Peyer's patch (tissue), 4 donors: ENCODE measurements at regions not wholly inside any gene's neighbourhood (a gene's known extent, or its start where the extent isn't known, plus 50 kb on each side); places are given as distances from the start of the nearest gene placed in this dataset.

Experiments used
- DNase-seq, 3 donors: peaks; one replicate each; pipeline ENCODE4 v3.0.0-alpha.2; 2017 to 2019
- H3K27ac ChIP-seq, 4 donors: fragments of 200-600 bp; sonication (generic); one replicate each; pipeline ENCODE4 v1.5.1; 2016 to 2019
- H3K27me3 ChIP-seq, 2 donors: fragments of 200-600 bp; sonication (generic); one replicate each; pipeline ENCODE4 v1.5.1; 2019
- H3K36me3 ChIP-seq, 3 donors: fragments of 200-600 bp; sonication (generic); one replicate each; pipeline ENCODE4 v1.5.1; 2016 to 2019
- H3K4me1 ChIP-seq, 4 donors: fragments of 200-600 bp; sonication (generic); one replicate each; pipeline ENCODE4 v1.5.1; 2016 to 2019
- H3K4me3 ChIP-seq, 4 donors: fragments of 200-600 bp; sonication (generic); 1 replicate in 3 of 4; 2 replicates in 1 of 4; pipeline ENCODE4 v1.5.1; 2016 to 2019; ENCODE audit warnings: mild to moderate bottlenecking in 1 of 4
- H3K9me3 ChIP-seq, 4 donors: fragments of 200-600 bp; sonication (generic); one replicate each; pipeline ENCODE4 v1.5.1; 2016 to 2019; ENCODE audit warnings: mild to moderate bottlenecking in 1 of 4
- POLR2A ChIP-seq, 2 donors: fragments of 450-650 bp; IDR thresholded peaks; one replicate each; pipeline ENCODE4 v1.5.1; 2017; ENCODE audit warnings: antibody characterized with exemption in 2 of 2, mild to moderate bottlenecking in 2 of 2, moderate library complexity in 2 of 2
- TF ChIP-seq, protein P1 (sequence below), 6 experiments: fragments of 450-650 bp in 4 of 6; fragments of 200-600 bp in 2 of 6; sonication (generic) in 1 of 6; IDR thresholded peaks; one replicate each; pipeline ENCODE4 v1.5.1; 2017 to 2019; ENCODE audit warnings: antibody characterized with exemption in 6 of 6, mild to moderate bottlenecking in 3 of 6, moderate library complexity in 1 of 6

DNA sequence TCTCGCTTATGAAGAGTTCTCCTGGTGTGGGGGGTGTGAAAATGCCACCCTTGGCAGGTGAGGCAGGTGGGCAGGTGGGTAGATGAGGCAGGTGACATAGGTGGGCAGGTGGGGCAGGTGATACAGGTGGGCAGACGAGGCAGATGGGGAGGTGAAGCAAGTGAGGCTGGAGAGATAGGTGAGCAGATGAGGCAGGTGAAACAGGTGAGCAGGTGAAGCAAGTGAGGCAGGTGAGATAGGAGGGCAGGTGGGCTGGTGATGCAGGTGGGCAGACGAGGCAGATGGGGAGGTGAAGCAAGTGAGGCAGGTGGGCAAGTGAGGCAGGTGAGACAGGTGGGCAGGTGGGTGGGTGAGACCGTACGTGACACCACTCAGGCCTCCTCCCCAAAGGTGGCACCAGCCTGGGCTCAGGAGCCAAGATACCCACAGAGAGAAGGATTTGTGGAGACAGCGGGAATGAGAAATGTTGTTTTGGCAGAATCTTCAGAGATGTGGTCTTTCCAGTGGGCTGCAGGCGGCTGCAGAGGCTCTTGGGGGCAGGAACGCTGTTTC, 232.3 kb upstream of the MYT1L start:
- H3K27ac ChIP-seq: no peak overlapping the region
- no peaks in the 10 kb centered on the region for H3K9me3 ChIP-seq
- H3K36me3 ChIP-seq: no peaks in the 10 kb centered on the region
- H3K4me3 ChIP-seq: no peak overlapping the region
- no peaks in the 10 kb centered on the region for H3K4me1 ChIP-seq
- no peak for DNase-seq
- no peaks in the 10 kb centered on the region for H3K27me3 ChIP-seq
- TF ChIP-seq, protein P1, sequence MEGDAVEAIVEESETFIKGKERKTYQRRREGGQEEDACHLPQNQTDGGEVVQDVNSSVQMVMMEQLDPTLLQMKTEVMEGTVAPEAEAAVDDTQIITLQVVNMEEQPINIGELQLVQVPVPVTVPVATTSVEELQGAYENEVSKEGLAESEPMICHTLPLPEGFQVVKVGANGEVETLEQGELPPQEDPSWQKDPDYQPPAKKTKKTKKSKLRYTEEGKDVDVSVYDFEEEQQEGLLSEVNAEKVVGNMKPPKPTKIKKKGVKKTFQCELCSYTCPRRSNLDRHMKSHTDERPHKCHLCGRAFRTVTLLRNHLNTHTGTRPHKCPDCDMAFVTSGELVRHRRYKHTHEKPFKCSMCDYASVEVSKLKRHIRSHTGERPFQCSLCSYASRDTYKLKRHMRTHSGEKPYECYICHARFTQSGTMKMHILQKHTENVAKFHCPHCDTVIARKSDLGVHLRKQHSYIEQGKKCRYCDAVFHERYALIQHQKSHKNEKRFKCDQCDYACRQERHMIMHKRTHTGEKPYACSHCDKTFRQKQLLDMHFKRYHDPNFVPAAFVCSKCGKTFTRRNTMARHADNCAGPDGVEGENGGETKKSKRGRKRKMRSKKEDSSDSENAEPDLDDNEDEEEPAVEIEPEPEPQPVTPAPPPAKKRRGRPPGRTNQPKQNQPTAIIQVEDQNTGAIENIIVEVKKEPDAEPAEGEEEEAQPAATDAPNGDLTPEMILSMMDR (IDR thresholded peaks at IDR 0.05): no peak
- TF ChIP-seq POLR2A (IDR thresholded peaks at IDR 0.05): no peak

DNA sequence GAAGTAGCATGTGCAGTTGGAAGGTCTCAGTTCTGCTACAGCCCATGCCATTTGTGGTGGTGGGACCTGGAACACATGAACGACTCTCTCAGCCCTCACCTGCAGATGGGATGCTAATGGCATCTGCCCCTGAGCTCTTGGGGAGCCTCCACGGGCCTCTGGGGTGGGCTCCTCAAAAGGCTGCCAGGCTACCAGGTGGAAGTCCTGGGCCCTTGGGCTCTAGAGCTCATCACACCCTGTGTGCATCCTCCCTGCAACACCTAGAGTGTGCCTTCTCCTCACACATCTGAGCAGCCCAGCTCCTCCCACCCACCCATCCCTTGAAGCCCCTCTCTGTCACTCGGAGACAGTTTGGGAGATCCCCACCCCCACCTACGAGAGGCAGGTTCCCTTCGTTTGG, 231.8 kb upstream of the MYT1L start:
- Histone ChIP-seq H3K4me1 (no peaks in the 10 kb centered on the region), H3K4me3 (no peak overlapping the region), H3K27ac (no peak overlapping the region), H3K36me3 (no peaks in the 10 kb centered on the region), H3K9me3 (no peaks in the 10 kb centered on the region), H3K27me3 (no peaks in the 10 kb centered on the region)
- TF ChIP-seq, protein P1 (IDR thresholded peaks at IDR 0.05): no peak
- no peak for TF ChIP-seq POLR2A (IDR thresholded peaks at IDR 0.05)
- no peak for DNase-seq

DNA sequence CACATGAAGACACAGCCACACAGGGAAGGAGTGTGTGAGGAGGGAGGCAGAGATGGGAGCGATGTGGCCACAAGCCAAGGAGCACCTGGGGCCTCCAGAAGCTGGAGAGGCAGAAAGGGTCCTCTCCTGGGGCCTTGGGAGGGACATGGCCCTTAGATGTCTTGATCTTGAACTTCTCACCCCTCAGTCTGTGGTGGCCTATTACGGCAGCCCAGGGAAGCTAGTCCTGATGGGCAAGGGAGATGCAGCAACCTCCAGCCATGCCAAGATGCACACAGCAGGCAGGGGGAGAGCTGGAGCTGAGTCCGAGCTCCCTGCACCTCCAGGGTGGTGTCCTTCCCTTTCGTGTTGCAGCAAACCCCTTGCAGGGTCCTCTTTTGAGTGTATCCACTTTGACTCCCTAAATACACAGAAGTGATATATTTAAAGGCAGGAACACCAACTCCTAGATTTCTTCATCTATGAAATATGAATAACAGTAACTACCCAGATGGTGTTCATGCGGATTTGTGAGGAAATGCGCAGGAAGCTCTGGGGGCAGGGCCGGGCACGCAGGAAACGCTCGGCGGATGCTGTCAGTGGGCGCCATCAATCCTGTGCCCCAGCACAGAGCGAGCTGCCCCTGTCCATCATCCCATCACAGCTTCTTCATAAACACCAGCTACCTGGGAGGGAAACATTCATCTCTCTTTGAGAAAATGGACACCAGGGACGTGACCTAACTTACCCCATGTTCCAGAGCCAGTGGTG, 230.4 kb upstream of the MYT1L start:
- Histone ChIP-seq H3K4me3 (no peak overlapping the region), H3K27ac (no peak overlapping the region), H3K27me3 (no peaks in the 10 kb centered on the region), H3K9me3 (no peaks in the 10 kb centered on the region), H3K36me3 (no peaks in the 10 kb centered on the region), H3K4me1 (no peaks in the 10 kb centered on the region)
- DNase-seq: no peak
- TF ChIP-seq, protein P1 (IDR thresholded peaks at IDR 0.05): no peak
- TF ChIP-seq POLR2A (IDR thresholded peaks at IDR 0.05): no peak

DNA sequence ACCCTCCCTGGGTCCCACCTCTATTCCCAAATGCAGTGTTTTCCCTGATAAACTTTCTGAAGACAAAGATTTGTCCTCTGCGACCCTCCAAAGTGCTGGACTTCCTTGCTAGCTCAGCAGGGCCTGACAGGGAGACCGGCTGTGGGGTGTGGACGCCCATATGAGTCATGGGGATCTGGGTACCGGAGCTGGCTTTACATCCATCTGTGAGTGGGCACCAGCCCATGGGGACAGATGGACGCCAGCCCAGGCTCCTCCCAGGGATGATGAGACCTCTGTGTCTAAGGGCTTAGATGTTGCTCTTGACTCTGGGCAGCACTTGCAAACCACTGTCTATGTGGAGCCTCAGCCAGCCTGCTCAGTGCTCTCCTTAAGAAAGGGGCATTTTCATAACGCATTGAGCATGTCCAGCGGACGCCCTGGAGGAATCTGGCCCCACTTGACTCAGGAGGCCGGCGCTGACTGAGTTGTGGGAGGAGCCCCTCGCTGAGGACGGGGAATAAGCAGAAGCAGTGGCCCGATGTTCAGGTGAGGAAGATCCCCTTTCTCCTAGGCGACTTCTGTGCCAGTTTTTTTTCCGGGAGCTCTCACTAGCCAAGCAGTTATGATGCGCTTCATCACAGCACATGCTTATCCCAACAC, 229.4 kb upstream of the MYT1L start:
- Histone ChIP-seq H3K36me3 (no peaks in the 10 kb centered on the region), H3K4me1 (no peaks in the 10 kb centered on the region), H3K9me3 (no peaks in the 10 kb centered on the region), H3K27me3 (no peaks in the 10 kb centered on the region), H3K4me3 (no peak overlapping the region), H3K27ac (no peak overlapping the region)
- TF ChIP-seq, protein P1 (IDR thresholded peaks at IDR 0.05): no peak
- TF ChIP-seq POLR2A (IDR thresholded peaks at IDR 0.05): no peak
- DNase-seq: no peak

DNA sequence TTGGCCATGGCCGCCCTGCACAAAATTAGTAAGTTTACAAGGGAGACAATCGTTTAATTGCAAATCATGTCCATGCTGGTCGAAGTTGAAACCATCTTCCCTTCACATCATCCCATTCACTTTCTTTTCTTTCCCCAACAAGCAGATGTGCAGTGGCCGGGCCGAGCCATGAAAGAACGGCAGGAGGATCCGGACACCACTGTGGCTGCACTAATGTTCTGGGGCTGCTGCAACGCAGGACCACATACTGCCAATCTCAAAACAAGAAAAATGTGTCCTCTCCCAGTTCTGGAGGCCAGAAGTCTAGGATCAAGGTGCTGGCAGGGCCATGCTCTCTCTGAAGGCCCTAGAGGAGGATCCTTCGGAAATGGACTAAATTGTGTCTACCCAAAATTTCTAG, 227.4 kb upstream of the MYT1L start:
- H3K9me3 ChIP-seq: no peaks in the 10 kb centered on the region
- no peaks in the 10 kb centered on the region for H3K27me3 ChIP-seq
- DNase-seq: no peak
- no peaks in the 10 kb centered on the region for H3K4me1 ChIP-seq
- no peaks in the 10 kb centered on the region for H3K36me3 ChIP-seq
- no peak overlapping the region for H3K27ac ChIP-seq
- no peak for TF ChIP-seq POLR2A (IDR thresholded peaks at IDR 0.05)
- TF ChIP-seq, protein P1 (IDR thresholded peaks at IDR 0.05): no peak
- no peak overlapping the region for H3K4me3 ChIP-seq
